Uterus (tissue), 3 donors: ENCODE measurements at regions not wholly inside any gene's neighbourhood (a gene's known extent, or its start where the extent isn't known, plus 50 kb on each side); places are given as distances from the start of the nearest gene placed in this dataset.

Experiments
- DNase-seq, 2 donors: peaks; one replicate each; pipeline ENCODE4 v3.0.0-alpha.2; 2019 to 2020
- H3K27ac ChIP-seq, 2 donors: fragments of 200-600 bp; sonication (generic); 1 replicate in 1 of 2; 2 replicates in 1 of 2; pipeline ENCODE4 v1.5.1; 2016 to 2018
- H3K27me3 ChIP-seq, 2 donors: fragments of 200-600 bp; sonication (generic); one replicate each; pipeline ENCODE4 v1.5.1; 2018 to 2019; ENCODE audit warnings: control low read depth in 1 of 2
- H3K36me3 ChIP-seq, 2 donors: fragments of 200-600 bp; sonication (generic); one replicate each; pipeline ENCODE4 v1.5.1; 2019; ENCODE audit warnings: control low read depth in 1 of 2
- H3K4me1 ChIP-seq, 2 donors: fragments of 200-600 bp; sonication (generic); one replicate each; pipeline ENCODE4 v1.5.1; 2018 to 2019; ENCODE audit warnings: control low read depth in 1 of 2
- H3K4me3 ChIP-seq, 2 donors: fragments of 200-600 bp; sonication (generic); 1 replicate in 1 of 2; 2 replicates in 1 of 2; pipeline ENCODE4 v1.5.1; 2018 to 2019; ENCODE audit warnings: mild to moderate bottlenecking in 1 of 2
- H3K9me3 ChIP-seq, 2 donors: fragments of 200-600 bp; sonication (generic); one replicate each; pipeline ENCODE4 v1.5.1; 2019; ENCODE audit warnings: control low read depth in 1 of 2
- CTCF ChIP-seq, 4 experiments: fragments of 200-600 bp in 2 of 4; fragments of 450-650 bp in 2 of 4; sonication (generic) in 2 of 4; IDR thresholded peaks; one replicate each; pipeline ENCODE4 v1.5.1; 2016 to 2019; ENCODE audit warnings: antibody characterized with exemption in 4 of 4, mild to moderate bottlenecking in 2 of 4, moderate library complexity in 1 of 4
- POLR2A ChIP-seq, 2 donors: fragments of 450-650 bp; IDR thresholded peaks; one replicate each; pipeline ENCODE4 v1.6.1; 2016; ENCODE audit warnings: antibody characterized with exemption in 2 of 2, mild to moderate bottlenecking in 1 of 2, moderate library complexity in 1 of 2
- intact Hi-C: fragments of 100-400 bp; cut with DNase I; formaldehyde crosslinking; loops from one replicate; pipeline ENCODE4 v1.15.1; 2023; ENCODE audit warnings: low total_unique reads
- donor health status: DM: yes; HTN: yes; CAD: no.

GRCh38 chr2:105626212-105626965, 118.3 kb upstream of the NCK2 start:
- intact Hi-C loops = no loop called here
- Histone ChIP-seq H3K9me3 (no peaks in the 10 kb centered on the region), H3K27me3 (no peaks in the 10 kb centered on the region), H3K36me3 (no peaks in the 10 kb centered on the region), H3K4me3 (no peak overlapping the region), H3K27ac (no peak overlapping the region), H3K4me1 (no peaks in the 10 kb centered on the region)
- TF ChIP-seq POLR2A (IDR thresholded peaks at IDR 0.05) = no peak
- no peak for TF ChIP-seq CTCF (IDR thresholded peaks at IDR 0.05)
- DNase-seq = no peak

- TF ChIP-seq CTCF (IDR thresholded peaks at IDR 0.05) (no peak), POLR2A (IDR thresholded peaks at IDR 0.05) (no peak)
- DNase-seq = no peak
- Histone ChIP-seq H3K36me3 (no peaks in the 10 kb centered on the region), H3K4me1 (no peaks in the 10 kb centered on the region), H3K27ac (no peak overlapping the region), H3K4me3 (no peak overlapping the region), H3K27me3 (no peaks in the 10 kb centered on the region), H3K9me3 (no peaks in the 10 kb centered on the region)
- intact Hi-C loops = no loop called here
These were observed 119.1 kb upstream of the NCK2 start for GRCh38 chr2:105625632-105626031.

GRCh38 chr2:105621038-105621437, 123.7 kb upstream of the NCK2 start:
- Histone ChIP-seq H3K4me1 (no peaks in the 10 kb centered on the region), H3K4me3 (no peak overlapping the region), H3K27ac (no peak overlapping the region), H3K36me3 (no peaks in the 10 kb centered on the region), H3K9me3 (no peaks in the 10 kb centered on the region), H3K27me3 (no peaks in the 10 kb centered on the region)
- DNase-seq = no peak
- intact Hi-C loops = no loop called here
- no peak for TF ChIP-seq POLR2A (IDR thresholded peaks at IDR 0.05)
- TF ChIP-seq CTCF (IDR thresholded peaks at IDR 0.05) = no peak

- Histone ChIP-seq H3K4me3 (no peak overlapping the region), H3K27ac (no peak overlapping the region), H3K27me3 (no peaks in the 10 kb centered on the region), H3K9me3 (no peaks in the 10 kb centered on the region), H3K4me1 (no peaks in the 10 kb centered on the region), H3K36me3 (no peaks in the 10 kb centered on the region)
- no peak for TF ChIP-seq POLR2A (IDR thresholded peaks at IDR 0.05)
- intact Hi-C loops = no loop called here
- no peak for DNase-seq
These were observed 126.4 kb upstream of the NCK2 start for GRCh38 chr2:105618351-105618659.

- TF ChIP-seq POLR2A (IDR thresholded peaks at IDR 0.05) = no peak
- H3K9me3 ChIP-seq = no peaks in the 10 kb centered on the region
- intact Hi-C loops = no loop called here
- no peaks in the 10 kb centered on the region for H3K4me1 ChIP-seq
- no peak for DNase-seq
- H3K27ac ChIP-seq = no peak overlapping the region
- no peak overlapping the region for H3K4me3 ChIP-seq
- no peaks in the 10 kb centered on the region for H3K36me3 ChIP-seq
- H3K27me3 ChIP-seq = no peaks in the 10 kb centered on the region
These were observed 126.9 kb upstream of the NCK2 start for GRCh38 chr2:105617631-105618350.

GRCh38 chr2:105615305-105615704, 129.4 kb upstream of the NCK2 start:
- Histone ChIP-seq H3K9me3 (no peaks in the 10 kb centered on the region), H3K4me3 (no peak overlapping the region), H3K4me1 (no peaks in the 10 kb centered on the region), H3K27me3 (no peaks in the 10 kb centered on the region), H3K36me3 (no peaks in the 10 kb centered on the region), H3K27ac (no peak overlapping the region)
- TF ChIP-seq CTCF (IDR thresholded peaks at IDR 0.05) (no peak), POLR2A (IDR thresholded peaks at IDR 0.05) (no peak)
- intact Hi-C loops = no loop called here
- DNase-seq = no peak
